Thyroid gland (tissue), 4 donors: ENCODE measurements at regions not wholly inside any gene's neighbourhood (a gene's known extent, or its start where the extent isn't known, plus 50 kb on each side); places are given as distances from the start of the nearest gene placed in this dataset.

Experiments
- POLR2A ChIP-seq, 2 donors: fragments of 450-650 bp; IDR thresholded peaks; one replicate each; pipeline ENCODE4 v1.6.1; 2017; ENCODE audit warnings: antibody characterized with exemption in 2 of 2, mild to moderate bottlenecking in 2 of 2, moderate library complexity in 1 of 2
- TF ChIP-seq, protein P1 (sequence below), 6 experiments: fragments of 200-600 bp in 3 of 6; fragments of 450-650 bp in 3 of 6; sonication (generic) in 3 of 6; IDR thresholded peaks; one replicate each; pipeline ENCODE4 v1.5.1; 2016 to 2019; ENCODE audit warnings: antibody characterized with exemption in 6 of 6, mild to moderate bottlenecking in 2 of 6, inconsistent platforms in 1 of 6, moderate library complexity in 1 of 6

DNA sequence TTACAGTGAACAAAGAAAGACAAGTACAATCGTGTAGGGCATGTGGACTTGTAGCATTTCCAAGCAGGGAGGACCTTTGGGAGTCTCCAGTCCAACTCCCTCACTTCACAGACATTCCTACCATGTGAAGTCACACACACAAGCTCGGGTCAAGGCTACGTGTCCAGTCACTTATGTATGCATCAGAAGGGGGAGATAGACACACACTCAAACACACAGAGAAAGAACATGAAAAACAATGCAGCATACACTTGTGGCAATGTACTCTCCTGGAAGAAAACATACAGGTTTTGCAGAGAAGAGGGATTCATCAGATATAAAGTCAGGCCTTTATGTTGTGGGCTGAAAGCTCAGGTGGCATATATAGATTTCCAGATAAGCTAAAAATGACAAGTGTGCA lies 136.1 kb upstream of the MID1 start:
- TF ChIP-seq POLR2A (IDR thresholded peaks at IDR 0.05): no peak
- TF ChIP-seq, protein P1, sequence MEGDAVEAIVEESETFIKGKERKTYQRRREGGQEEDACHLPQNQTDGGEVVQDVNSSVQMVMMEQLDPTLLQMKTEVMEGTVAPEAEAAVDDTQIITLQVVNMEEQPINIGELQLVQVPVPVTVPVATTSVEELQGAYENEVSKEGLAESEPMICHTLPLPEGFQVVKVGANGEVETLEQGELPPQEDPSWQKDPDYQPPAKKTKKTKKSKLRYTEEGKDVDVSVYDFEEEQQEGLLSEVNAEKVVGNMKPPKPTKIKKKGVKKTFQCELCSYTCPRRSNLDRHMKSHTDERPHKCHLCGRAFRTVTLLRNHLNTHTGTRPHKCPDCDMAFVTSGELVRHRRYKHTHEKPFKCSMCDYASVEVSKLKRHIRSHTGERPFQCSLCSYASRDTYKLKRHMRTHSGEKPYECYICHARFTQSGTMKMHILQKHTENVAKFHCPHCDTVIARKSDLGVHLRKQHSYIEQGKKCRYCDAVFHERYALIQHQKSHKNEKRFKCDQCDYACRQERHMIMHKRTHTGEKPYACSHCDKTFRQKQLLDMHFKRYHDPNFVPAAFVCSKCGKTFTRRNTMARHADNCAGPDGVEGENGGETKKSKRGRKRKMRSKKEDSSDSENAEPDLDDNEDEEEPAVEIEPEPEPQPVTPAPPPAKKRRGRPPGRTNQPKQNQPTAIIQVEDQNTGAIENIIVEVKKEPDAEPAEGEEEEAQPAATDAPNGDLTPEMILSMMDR (IDR thresholded peaks at IDR 0.05): no peak
